K562 (cell line): ENCODE measurements at regions not wholly inside any gene's neighbourhood (a gene's known extent, or its start where the extent isn't known, plus 50 kb on each side); places are given as distances from the start of the nearest gene placed in this dataset.

ENCODE experiments used
- ATAC-seq: fragments of 200-7000 bp; cut with Tn5 transposase; 3 replicates; pipeline ENCODE4 v1.9.1; 2020; ENCODE audit warnings: moderate library complexity
- BruUV-seq: library from RNA; stranded (reverse); fragments of 400-500 nt; replicated peaks from 2 replicates; lab custom pipeline; 2021; lab: Mats Ljungman, UMichigan
- CTCF ChIA-PET: fragments of 300-600 bp; formaldehyde crosslinking; extraction: SDS; loops from one replicate; lab custom pipeline; 2021; ENCODE audit warnings: low intra/inter-chr PET ratio; lab: Yijun Ruan, JAX
- POLR2A ChIA-PET: fragments of 300-600, 350-650 bp; sonication (Branson Sonifier 250); formaldehyde crosslinking; extraction: SDS; loops from one replicate; lab custom pipeline; 2021; ENCODE audit warnings: antibody characterized with exemption, inconsistent platforms; lab: Yijun Ruan, JAX
- DNase-seq, 4 experiments: peaks; one replicate each; pipeline versions ENCODE4 v3.0.0 to v3.0.0-alpha.2; 2011 to 2018; ENCODE audit warnings: low spot score in 3 of 4, mixed read lengths in 3 of 4; ENCODE audit errors: extremely low read depth in 1 of 4
- FAIRE-seq: peaks from 2 replicates; lab custom pipeline; 2011; peaks lifted over from hg19 to GRCh38; lab: Jason Lieb, UNC
- H2AFZ ChIP-seq: 2 replicates; pipeline ENCODE4 v1.6.0; 2011; ENCODE audit warnings: low read depth, low read length, control low read depth, inconsistent platforms
- H3K27ac ChIP-seq: fragments of 200-600 bp; 3 replicates; pipeline ENCODE4 v1.8.0; 2011; ENCODE audit warnings: low read depth, mild to moderate bottlenecking, control low read depth, inconsistent platforms, low read length, moderate library complexity, mixed read lengths; ENCODE audit errors: extremely low read depth
- H3K27me3 ChIP-seq, 2 experiments: fragments of 300-600 bp in 1 of 2; 2 replicates in 1 of 2; 3 replicates in 1 of 2; pipeline versions ENCODE4 v1.6.0 to v1.8.0; 2011; ENCODE audit warnings: inconsistent platforms in 2 of 2, low read length in 2 of 2, mild to moderate bottlenecking in 1 of 2, mixed read lengths in 1 of 2, moderate library complexity in 1 of 2; ENCODE audit not compliant: control insufficient read depth in 2 of 2, insufficient read depth in 2 of 2
- H3K36me3 ChIP-seq: fragments of 300-600 bp; 3 replicates; pipeline ENCODE4 v1.8.0; 2011; ENCODE audit warnings: mild to moderate bottlenecking, low read length, inconsistent platforms; ENCODE audit not compliant: control insufficient read depth, insufficient read depth
- H3K4me1 ChIP-seq, 2 experiments: fragments of 200-600 bp in 1 of 2; replicated peaks in 1 of 2; 2 replicates in 1 of 2; 3 replicates in 1 of 2; pipeline versions ENCODE4 v1.5.1 to v1.8.0; 2011; ENCODE audit warnings: inconsistent platforms in 2 of 2, low read length in 2 of 2, mild to moderate bottlenecking in 1 of 2, mixed read lengths in 1 of 2, moderate library complexity in 1 of 2; ENCODE audit not compliant: control insufficient read depth in 2 of 2, insufficient read depth in 2 of 2
- H3K4me2 ChIP-seq: 2 replicates; pipeline ENCODE4 v1.6.1; 2011; ENCODE audit warnings: low read length, control low read depth, inconsistent platforms, mixed read lengths; ENCODE audit not compliant: insufficient read depth
- H3K4me3 ChIP-seq: fragments of 200-600 bp; sonication (generic), shearing (Covaris generic); 2 replicates; pipeline ENCODE4 v1.5.1; 2016; ENCODE audit warnings: control low read depth, inconsistent platforms
- H3K79me2 ChIP-seq: fragments of 200-600 bp; 3 replicates; pipeline ENCODE4 v1.8.0; 2011; ENCODE audit warnings: low read length, inconsistent platforms; ENCODE audit not compliant: control insufficient read depth, insufficient read depth
- H3K9ac ChIP-seq, 2 experiments: 2 replicates each; pipeline versions ENCODE4 v1.6.0 to v1.6.1; 2011; ENCODE audit warnings: low read depth in 2 of 2, low read length in 2 of 2, control low read depth in 1 of 2, inconsistent platforms in 1 of 2, mild to moderate bottlenecking in 1 of 2, mixed read lengths in 1 of 2; ENCODE audit not compliant: insufficient read depth in 1 of 2
- H3K9me1 ChIP-seq: one replicate; pipeline ENCODE4 v1.6.0; 2011; ENCODE audit warnings: inconsistent platforms, mild to moderate bottlenecking, low read length, moderate library complexity; ENCODE audit not compliant: control insufficient read depth, insufficient read depth
- H3K9me3 ChIP-seq: replicated peaks from 2 replicates; pipeline ENCODE4 v1.5.1; 2011; ENCODE audit warnings: low read depth, low read length, inconsistent platforms; ENCODE audit not compliant: control insufficient read depth, insufficient read depth
- H4K20me1 ChIP-seq: replicated peaks from 2 replicates; pipeline ENCODE4 v1.6.1; 2011; ENCODE audit warnings: low read length, inconsistent platforms, mixed read lengths; ENCODE audit not compliant: control insufficient read depth, insufficient read depth
- C11orf30 ChIP-seq: fragments of 450-650 bp; IDR thresholded peaks from 2 replicates; pipeline ENCODE4 v1.6.1; 2016; ENCODE audit warnings: low read depth, mild to moderate bottlenecking
- RFX1 ChIP-seq: fragments of 450-650 bp; IDR thresholded peaks from 2 replicates; pipeline ENCODE4 v1.6.1; 2016; ENCODE audit warnings: mild to moderate bottlenecking, moderate library complexity
- ZBED1 ChIP-seq: IDR thresholded peaks from 2 replicates; pipeline ENCODE4 v1.6.1; 2014
- WGBS: fragments of 100-300 bp; shearing (Covaris generic); methylation state at CpG from one replicate; pipeline ENCODE4 v1.1.6; 2016; ENCODE audit warnings: low coverage, mixed read lengths; ENCODE audit not compliant: insufficient coverage; ENCODE audit errors: missing lambda C conversion rate; 5-methylcytosine and 5-hydroxymethylcytosine counted together
- in situ Hi-C: fragments of 300-500 bp; cut with MboI; formaldehyde crosslinking; loops from 4 replicates; pipeline ENCODE4 v1.15.0; 2018; ENCODE audit warnings: inconsistent platforms, mixed read lengths
- intact Hi-C: fragments of 100-400 bp; cut with micrococcal nuclease; formaldehyde crosslinking; loops from 2 replicates; pipeline ENCODE4 v1.14.2; 2022

DNA sequence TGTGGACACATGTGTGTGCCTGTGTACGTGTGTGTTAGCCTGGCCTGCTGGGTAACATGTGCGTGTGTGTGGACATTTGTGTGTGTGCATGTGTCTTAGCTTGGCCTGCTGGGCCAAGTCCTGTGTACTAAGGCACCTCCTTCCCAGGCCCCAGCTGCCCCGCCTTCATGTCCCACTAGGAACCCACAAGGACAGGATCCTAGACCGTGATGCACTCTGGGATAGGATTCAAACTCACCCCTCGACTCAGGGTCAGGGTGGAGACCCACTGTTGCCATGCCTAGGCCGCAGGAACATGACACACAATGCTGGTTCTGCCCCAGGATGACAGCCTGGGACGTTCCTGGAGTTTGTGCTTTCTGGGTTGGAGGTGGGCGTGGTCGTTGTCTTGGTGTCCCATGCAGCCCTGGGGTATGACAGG lies 89.9 kb upstream of the TMPRSS2 start:
- Histone ChIP-seq H3K79me2 (no peaks in the 10 kb centered on the region), H3K9me1 (no peaks in the 10 kb centered on the region), H2AFZ (no peak overlapping the region), H3K4me3 (no peak overlapping the region), H3K9me3 (no peaks in the 10 kb centered on the region; the same call in 1 of the 2 replicates), H3K27me3 (peaks cover 2 to 22% of the 10 kb centered on the region in 2 experiments; a peak in 3 of 5 replicates), H4K20me1 (no peaks in the 10 kb centered on the region), H3K4me2 (no peak overlapping the region), H3K27ac (no peak overlapping the region), H3K9ac (no peak overlapping the region), H3K36me3 (no peaks in the 10 kb centered on the region), H3K4me1 (no peaks in the 10 kb centered on the region)
- no peak for FAIRE-seq
- no TSS peak for BruUV-seq
- CTCF ChIA-PET, result no interaction called here
- TF ChIP-seq ZBED1 (no peak), C11orf30 (no peak)
- intact Hi-C loops (no loop called here), in situ Hi-C loops (no loop called here)
- POLR2A ChIA-PET, result no interaction called here
- no peak for DNase-seq
- no peak for ATAC-seq
- 4% methylated on average over 9 of the region's 9 CpGs for WGBS

GRCh38 chr21:41597227-41597626 lies 89.3 kb upstream of the TMPRSS2 start:
- no peak overlapping the region for H2AFZ ChIP-seq
- H3K4me3 ChIP-seq, result no peak overlapping the region
- no peak overlapping the region for H3K9ac ChIP-seq
- FAIRE-seq, result no peak
- H3K9me3 ChIP-seq, result no peaks in the 10 kb centered on the region; the same call in 1 of the 2 replicates
- peaks cover 2 to 24% of the 10 kb centered on the region in 2 experiments; a peak in 3 of 5 replicates for H3K27me3 ChIP-seq
- BruUV-seq, result no TSS peak
- H3K9me1 ChIP-seq, result no peaks in the 10 kb centered on the region
- H3K4me2 ChIP-seq, result no peak overlapping the region
- H3K4me1 ChIP-seq, result no peaks in the 10 kb centered on the region
- H3K27ac ChIP-seq, result no peak overlapping the region
- ChIA-PET POLR2A (no interaction called here), CTCF (no interaction called here)
- intact Hi-C loops (no loop called here), in situ Hi-C loops (no loop called here)
- no peaks in the 10 kb centered on the region for H4K20me1 ChIP-seq
- no peak for DNase-seq
- H3K36me3 ChIP-seq, result no peaks in the 10 kb centered on the region
- H3K79me2 ChIP-seq, result no peaks in the 10 kb centered on the region
- no peak for TF ChIP-seq RFX1
- TF ChIP-seq, all 486 proteins: peak for 0
- no peak for ATAC-seq
- WGBS, result 0% methylated on average over 1 of the region's 1 CpG
